ENCODE measurements at regions not wholly inside any gene's neighbourhood (a gene's known extent, or its start where the extent isn't known, plus 50 kb on each side); places are given as distances from the start of the nearest gene placed in this dataset.

- Histone ChIP-seq H3K79me2 (ENCODE audit: insufficient read depth, low read length) (no peaks in the 10 kb centered on the region), H3K27me3 (ENCODE audit: low read length) (no peaks in the 10 kb centered on the region), H4K20me1 (ENCODE audit: low read depth, low read length) (no peaks in the 10 kb centered on the region), H3K9me2 (replicated peaks; ENCODE audit: insufficient read depth, low read length) (no peaks in the 10 kb centered on the region), H3K9ac (ENCODE audit: low read length) (no peak overlapping the region), H3K27ac (ENCODE audit: low read depth, low read length) (no peak overlapping the region), H2AFZ (ENCODE audit: low read depth, low read length, severe bottlenecking) (no peak overlapping the region), H3F3A (ENCODE audit: insufficient read depth) (no peaks in the 10 kb centered on the region), H3K4me3 (ENCODE audit: insufficient read depth, low read length, poor library complexity, severe bottlenecking) (no peak overlapping the region), H3K36me3 (ENCODE audit: low read length) (no peaks in the 10 kb centered on the region), H3K9me3 (ENCODE audit: insufficient read depth, low read length) (no peaks in the 10 kb centered on the region), H3K4me2 (ENCODE audit: low read depth, low read length, poor library complexity, severe bottlenecking) (no peak overlapping the region)
- no peak for TF ChIP-seq EZH2phosphoT487 (conservative IDR thresholded peaks at IDR 0.05; ENCODE audit: low read length)
- TF ChIP-seq CTCF (IDR thresholded peaks at IDR 0.05; ENCODE audit: insufficient read depth, low read length, poor library complexity, severe bottlenecking) = no peak
Measured at GRCh38 chr3:66800941-66801545, 197.1 kb upstream of the KBTBD8 start.

- H3K4me3 ChIP-seq (ENCODE audit: insufficient read depth, low read length, poor library complexity, severe bottlenecking) = no peak overlapping the region
- no peaks in the 10 kb centered on the region for H3K79me2 ChIP-seq (ENCODE audit: insufficient read depth, low read length)
- no peak overlapping the region for H3K27ac ChIP-seq (ENCODE audit: low read depth, low read length)
- H3K9me3 ChIP-seq (ENCODE audit: insufficient read depth, low read length) = no peaks in the 10 kb centered on the region
- H2AFZ ChIP-seq (ENCODE audit: low read depth, low read length, severe bottlenecking) = no peak overlapping the region
- H3K27me3 ChIP-seq (ENCODE audit: low read length) = no peaks in the 10 kb centered on the region
- TF ChIP-seq CTCF (IDR thresholded peaks at IDR 0.05; ENCODE audit: insufficient read depth, low read length, poor library complexity, severe bottlenecking) (no peak), EZH2phosphoT487 (conservative IDR thresholded peaks at IDR 0.05; ENCODE audit: low read length) (no peak)
- no peaks in the 10 kb centered on the region for H4K20me1 ChIP-seq (ENCODE audit: low read depth, low read length)
- H3K4me2 ChIP-seq (ENCODE audit: low read depth, low read length, poor library complexity, severe bottlenecking) = no peak overlapping the region
- H3F3A ChIP-seq (ENCODE audit: insufficient read depth) = no peaks in the 10 kb centered on the region
- no peaks in the 10 kb centered on the region for H3K9me2 ChIP-seq (replicated peaks; ENCODE audit: insufficient read depth, low read length)
- H3K36me3 ChIP-seq (ENCODE audit: low read length) = no peaks in the 10 kb centered on the region
- no peak overlapping the region for H3K9ac ChIP-seq (ENCODE audit: low read length)
Measured at GRCh38 chr3:66803206-66803605, 194.9 kb upstream of the KBTBD8 start.

- no peaks in the 10 kb centered on the region for H3K79me2 ChIP-seq (ENCODE audit: insufficient read depth, low read length)
- H3K9ac ChIP-seq (ENCODE audit: low read length) = no peak overlapping the region
- TF ChIP-seq EZH2phosphoT487 (conservative IDR thresholded peaks at IDR 0.05; ENCODE audit: low read length) (no peak), CTCF (IDR thresholded peaks at IDR 0.05; ENCODE audit: insufficient read depth, low read length, poor library complexity, severe bottlenecking) (no peak)
- H3K27ac ChIP-seq (ENCODE audit: low read depth, low read length) = no peak overlapping the region
- no peak overlapping the region for H3K4me2 ChIP-seq (ENCODE audit: low read depth, low read length, poor library complexity, severe bottlenecking)
- H3K36me3 ChIP-seq (ENCODE audit: low read length) = no peaks in the 10 kb centered on the region
- no peaks in the 10 kb centered on the region for H4K20me1 ChIP-seq (ENCODE audit: low read depth, low read length)
- H3K9me2 ChIP-seq (replicated peaks; ENCODE audit: insufficient read depth, low read length) = no peaks in the 10 kb centered on the region
- H3K4me3 ChIP-seq (ENCODE audit: insufficient read depth, low read length, poor library complexity, severe bottlenecking) = no peak overlapping the region
- no peaks in the 10 kb centered on the region for H3K27me3 ChIP-seq (ENCODE audit: low read length)
- H3F3A ChIP-seq (ENCODE audit: insufficient read depth) = no peaks in the 10 kb centered on the region
- no peaks in the 10 kb centered on the region for H3K9me3 ChIP-seq (ENCODE audit: insufficient read depth, low read length)
- no peak overlapping the region for H2AFZ ChIP-seq (ENCODE audit: low read depth, low read length, severe bottlenecking)
Measured at GRCh38 chr3:66803721-66804695, 194.1 kb upstream of the KBTBD8 start.

Measured in SU-DHL-6 (cell line).